ENCODE measurements at regions not wholly inside any gene's neighbourhood (a gene's known extent, or its start where the extent isn't known, plus 50 kb on each side); places are given as distances from the start of the nearest gene placed in this dataset.

- DNase-seq: no peak
Observed at GRCh38 chr3:127394031-127394430, 106.2 kb upstream of the PRR20G start.

- DNase-seq: no peak
Observed at GRCh38 chr3:127393131-127393820, 105.4 kb upstream of the PRR20G start.

GRCh38 chr3:127392156-127392490 is 104.3 kb upstream of the PRR20G start:
- DNase-seq: no peak

GRCh38 chr3:127391436-127392155 is 103.8 kb upstream of the PRR20G start:
- no peak for DNase-seq

- DNase-seq: no peak
Observed at GRCh38 chr3:127390365-127391025, 102.6 kb upstream of the PRR20G start.

GRCh38 chr3:127389913-127390312 is 102.1 kb upstream of the PRR20G start:
- no peak for DNase-seq

- DNase-seq: no peak
Observed at GRCh38 chr3:127389420-127389819, 101.6 kb upstream of the PRR20G start.

- DNase-seq: no peak
Observed at GRCh38 chr3:127388427-127388826, 100.6 kb upstream of the PRR20G start.

GRCh38 chr3:127387556-127388153 is 99.8 kb upstream of the PRR20G start:
- DNase-seq: no peak

GRCh38 chr3:127387119-127387518 is 99.3 kb upstream of the PRR20G start:
- no peak for DNase-seq

GRCh38 chr3:127386490-127386889 is 98.6 kb upstream of the PRR20G start:
- no peak for DNase-seq

- no peak for DNase-seq
Observed at GRCh38 chr3:127385540-127385870, 97.7 kb upstream of the PRR20G start.

GRCh38 chr3:127384717-127385539 is 97.1 kb upstream of the PRR20G start:
- DNase-seq: no peak

GRCh38 chr3:127383656-127384179 is 95.9 kb upstream of the PRR20G start:
- DNase-seq: no peak

- no peak for DNase-seq
Observed at GRCh38 chr3:127377801-127378655, 90.2 kb upstream of the PRR20G start.

- no peak for DNase-seq
Observed at GRCh38 chr3:127375151-127375930, 87.5 kb upstream of the PRR20G start.

- no peak for DNase-seq
Observed at GRCh38 chr3:127374086-127375010, 86.5 kb upstream of the PRR20G start.

GRCh38 chr3:127373441-127374085 is 85.7 kb upstream of the PRR20G start:
- DNase-seq: no peak

GRCh38 chr3:127371846-127372245 is 84.0 kb upstream of the PRR20G start:
- no peak for DNase-seq

Measured in NCI-H1048 (cell line).